ENCODE measurements at regions not wholly inside any gene's neighbourhood (a gene's known extent, or its start where the extent isn't known, plus 50 kb on each side); places are given as distances from the start of the nearest gene placed in this dataset.
A peak's percentile ranks its signal among the peaks of the same experiment; 100 is the strongest.

DNA sequence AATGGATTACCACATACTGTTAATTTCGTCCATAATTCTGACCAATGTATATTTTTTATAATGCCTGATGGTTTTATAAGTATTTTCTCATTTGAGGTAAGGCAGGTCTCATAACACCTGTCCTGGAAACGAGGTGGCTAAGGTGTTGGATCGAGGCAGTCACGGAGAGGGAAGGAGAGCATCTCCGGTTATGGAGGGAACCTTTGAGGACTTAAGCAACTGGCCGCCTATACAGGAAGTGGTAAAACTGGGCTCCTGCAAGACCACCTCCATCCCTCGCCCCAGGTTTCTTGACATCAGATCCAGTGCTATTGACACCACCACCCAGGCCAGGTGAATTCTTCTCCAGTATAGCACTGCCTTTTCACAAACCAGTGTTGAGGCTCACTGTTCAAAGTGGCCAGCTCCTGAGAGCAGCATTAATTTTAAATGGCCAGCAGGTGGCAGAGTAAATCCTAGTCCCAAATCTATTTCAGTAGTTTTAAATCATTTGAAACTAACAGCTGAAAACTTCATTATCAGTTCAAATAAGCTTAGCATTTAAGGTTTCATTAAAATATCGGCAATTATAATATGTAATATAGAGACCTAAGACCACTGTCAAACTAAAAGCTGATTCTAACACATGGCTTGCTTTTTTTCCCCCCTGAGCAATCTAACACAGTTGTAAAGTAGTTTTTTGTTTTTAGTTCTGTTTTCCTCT is 100.8 kb downstream of the PPM1A start:
- TF ChIP-seq, protein P1, sequence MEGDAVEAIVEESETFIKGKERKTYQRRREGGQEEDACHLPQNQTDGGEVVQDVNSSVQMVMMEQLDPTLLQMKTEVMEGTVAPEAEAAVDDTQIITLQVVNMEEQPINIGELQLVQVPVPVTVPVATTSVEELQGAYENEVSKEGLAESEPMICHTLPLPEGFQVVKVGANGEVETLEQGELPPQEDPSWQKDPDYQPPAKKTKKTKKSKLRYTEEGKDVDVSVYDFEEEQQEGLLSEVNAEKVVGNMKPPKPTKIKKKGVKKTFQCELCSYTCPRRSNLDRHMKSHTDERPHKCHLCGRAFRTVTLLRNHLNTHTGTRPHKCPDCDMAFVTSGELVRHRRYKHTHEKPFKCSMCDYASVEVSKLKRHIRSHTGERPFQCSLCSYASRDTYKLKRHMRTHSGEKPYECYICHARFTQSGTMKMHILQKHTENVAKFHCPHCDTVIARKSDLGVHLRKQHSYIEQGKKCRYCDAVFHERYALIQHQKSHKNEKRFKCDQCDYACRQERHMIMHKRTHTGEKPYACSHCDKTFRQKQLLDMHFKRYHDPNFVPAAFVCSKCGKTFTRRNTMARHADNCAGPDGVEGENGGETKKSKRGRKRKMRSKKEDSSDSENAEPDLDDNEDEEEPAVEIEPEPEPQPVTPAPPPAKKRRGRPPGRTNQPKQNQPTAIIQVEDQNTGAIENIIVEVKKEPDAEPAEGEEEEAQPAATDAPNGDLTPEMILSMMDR (IDR thresholded peaks at IDR 0.05) = peak; percentile 49 to 60
- Histone ChIP-seq H3K27ac (no peak overlapping the region), H3K4me3 (no peak overlapping the region), H3K4me1 (no peaks in the 10 kb centered on the region), H3K9me3 (no peaks in the 10 kb centered on the region), H3K27me3 (peaks cover 0 to 5% of the 10 kb centered on the region in 2 donors), H3K36me3 (no peaks in the 10 kb centered on the region)
- ATAC-seq (peak; percentile 84), DNase-seq (peak in 2 of 4 donors; percentile 56 to 63)
- intact Hi-C loops (cut with DNase I) = no loop called here

GRCh38 chr14:60350366-60350720 is 101.3 kb downstream of the PPM1A start:
- intact Hi-C loops (cut with DNase I) = no loop called here
- Histone ChIP-seq H3K27me3 (peaks cover 0 to 5% of the 10 kb centered on the region in 2 donors), H3K27ac (no peak overlapping the region), H3K9me3 (no peaks in the 10 kb centered on the region), H3K4me3 (no peak overlapping the region), H3K36me3 (no peaks in the 10 kb centered on the region), H3K4me1 (no peaks in the 10 kb centered on the region)
- ATAC-seq (peak; percentile 33), DNase-seq (no peak)
- TF ChIP-seq, protein P1 (IDR thresholded peaks at IDR 0.05) = no peak

DNA sequence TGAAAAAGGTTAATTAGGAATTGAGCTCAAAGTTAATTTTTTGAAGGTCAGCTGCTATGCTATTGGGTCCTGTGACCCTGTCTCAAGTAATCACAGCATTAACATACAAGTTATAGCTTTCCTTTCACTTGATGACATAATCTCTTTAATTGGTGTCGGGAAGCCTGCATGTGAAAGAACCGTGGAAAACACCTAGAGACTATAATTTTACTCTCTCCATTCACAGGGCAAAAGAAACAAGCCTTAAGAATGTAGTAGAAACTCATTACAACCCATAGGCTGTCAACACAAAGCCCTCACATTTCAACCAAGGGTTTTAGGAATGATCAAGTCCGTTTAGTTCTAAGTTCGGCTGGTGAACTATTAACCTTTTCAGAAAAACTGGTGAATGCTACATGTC is 104.4 kb downstream of the PPM1A start:
- ATAC-seq (no peak), DNase-seq (no peak)
- H3K27ac ChIP-seq = no peak overlapping the region
- H3K27me3 ChIP-seq = peaks cover 0 to 5% of the 10 kb centered on the region in 2 donors
- no peaks in the 10 kb centered on the region for H3K9me3 ChIP-seq
- TF ChIP-seq, protein P1 (IDR thresholded peaks at IDR 0.05) = no peak
- H3K36me3 ChIP-seq = no peaks in the 10 kb centered on the region
- H3K4me3 ChIP-seq = no peak overlapping the region
- no peaks in the 10 kb centered on the region for H3K4me1 ChIP-seq
- intact Hi-C loops (cut with DNase I) = no loop called here

DNA sequence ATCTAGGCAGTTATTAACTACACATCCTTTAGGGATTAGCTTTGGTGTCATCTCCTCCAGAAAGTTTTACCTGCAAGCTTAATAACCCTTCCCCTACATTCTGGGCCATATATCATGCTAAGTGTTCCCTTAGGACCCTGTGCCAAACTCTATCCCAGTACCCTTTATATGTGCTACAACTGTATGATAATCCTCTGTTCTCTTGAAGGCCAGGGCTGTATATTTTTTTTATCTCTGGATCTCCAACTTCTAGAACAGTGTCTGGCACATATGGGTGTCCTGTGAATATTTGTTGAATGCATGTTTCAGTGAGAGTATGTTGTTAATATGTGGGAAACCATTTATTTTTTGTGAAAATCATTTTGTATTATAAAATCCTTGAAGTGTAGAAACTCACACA is 106.7 kb downstream of the PPM1A start:
- intact Hi-C loops (cut with DNase I) = no loop called here
- TF ChIP-seq, protein P1 (IDR thresholded peaks at IDR 0.05) = no peak

GRCh38 chr14:60356386-60356785 is 107.4 kb downstream of the PPM1A start:
- TF ChIP-seq, protein P1 (IDR thresholded peaks at IDR 0.05) = no peak
- no peak for ATAC-seq
- no peaks in the 10 kb centered on the region for H3K9me3 ChIP-seq
- no peaks in the 10 kb centered on the region for H3K27me3 ChIP-seq
- no peak for DNase-seq
- no peak overlapping the region for H3K27ac ChIP-seq
- H3K4me3 ChIP-seq = no peak overlapping the region
- H3K36me3 ChIP-seq = no peaks in the 10 kb centered on the region
- intact Hi-C loops (cut with DNase I) = no loop called here
- no peaks in the 10 kb centered on the region for H3K4me1 ChIP-seq

More for the DNA sequence above, 106.7 kb downstream of the PPM1A start:
- Histone ChIP-seq H3K36me3 (no peaks in the 10 kb centered on the region), H3K27me3 (no peaks in the 10 kb centered on the region), H3K9me3 (no peaks in the 10 kb centered on the region), H3K4me3 (no peak overlapping the region), H3K4me1 (no peaks in the 10 kb centered on the region), H3K27ac (no peak overlapping the region)
- DNase-seq (no peak), ATAC-seq (no peak)
